ENCODE measurements at regions not wholly inside any gene's neighbourhood (a gene's known extent, or its start where the extent isn't known, plus 50 kb on each side); places are given as distances from the start of the nearest gene placed in this dataset.

GRCh38 chr2:215657844-215658243 lies 222.0 kb upstream of the FN1 start:
- TF ChIP-seq POLR2A (IDR thresholded peaks at IDR 0.05) = no peak
- no peak for TF ChIP-seq CTCF (IDR thresholded peaks at IDR 0.05)
